Endothelial cell of umbilical vein (primary cell): ENCODE measurements at regions not wholly inside any gene's neighbourhood (a gene's known extent, or its start where the extent isn't known, plus 50 kb on each side); places are given as distances from the start of the nearest gene placed in this dataset.

Experiments used
- EZH2 ChIP-seq: IDR thresholded peaks from 2 replicates; pipeline ENCODE4 v1.6.1; 2012; ENCODE audit warnings: borderline replicate concordance, low read depth, mild to moderate bottlenecking, moderate library complexity, low read length, inconsistent platforms; ENCODE audit not compliant: severe bottlenecking
- FOS ChIP-seq: IDR thresholded peaks from 2 replicates; pipeline ENCODE4 v1.6.1; 2011; ENCODE audit warnings: mild to moderate bottlenecking, low read length, moderate library complexity, borderline replicate concordance; ENCODE audit not compliant: insufficient read depth
- GATA2 ChIP-seq: IDR thresholded peaks from 2 replicates; pipeline ENCODE4 v1.7.0; 2011; ENCODE audit warnings: low read depth, mild to moderate bottlenecking, moderate library complexity, mixed read lengths, low read length; ENCODE audit not compliant: insufficient read length, insufficient read depth
- JUN ChIP-seq: IDR thresholded peaks from 2 replicates; pipeline ENCODE4 v1.6.1; 2011; ENCODE audit warnings: borderline replicate concordance, low read depth; ENCODE audit not compliant: insufficient read length, insufficient read depth
- MYC ChIP-seq: IDR thresholded peaks from one replicate; pipeline ENCODE4 v1.6.1; 2011; ENCODE audit warnings: mild to moderate bottlenecking, low read depth, low read length
- POLR2A ChIP-seq: IDR thresholded peaks from 2 replicates; pipeline ENCODE4 v1.6.1; 2012; ENCODE audit warnings: low read depth, mild to moderate bottlenecking, control low read depth, low read length
- POLR2AphosphoS5 ChIP-seq: IDR thresholded peaks from 2 replicates; pipeline ENCODE4 v1.6.1; 2012; ENCODE audit warnings: low read depth, mild to moderate bottlenecking, control low read depth, low read length, moderate library complexity; ENCODE audit not compliant: insufficient read depth
- TF ChIP-seq, protein P1 (sequence below), 2 donors: IDR thresholded peaks; 1 replicate in 1 of 2; 2 replicates in 1 of 2; pipeline ENCODE4 v1.5.1; 2011; ENCODE audit warnings: low read length in 2 of 2, mild to moderate bottlenecking in 2 of 2, moderate library complexity in 2 of 2, control low read depth in 1 of 2, inconsistent platforms in 1 of 2, low read depth in 1 of 2; ENCODE audit not compliant: insufficient read depth in 1 of 2; ENCODE audit errors: extremely low read depth in 1 of 2
- TF ChIP-seq, protein P2 (sequence below): IDR thresholded peaks from 2 replicates; pipeline ENCODE4 v1.6.1; 2011; ENCODE audit not compliant: insufficient read depth, insufficient read length

DNA sequence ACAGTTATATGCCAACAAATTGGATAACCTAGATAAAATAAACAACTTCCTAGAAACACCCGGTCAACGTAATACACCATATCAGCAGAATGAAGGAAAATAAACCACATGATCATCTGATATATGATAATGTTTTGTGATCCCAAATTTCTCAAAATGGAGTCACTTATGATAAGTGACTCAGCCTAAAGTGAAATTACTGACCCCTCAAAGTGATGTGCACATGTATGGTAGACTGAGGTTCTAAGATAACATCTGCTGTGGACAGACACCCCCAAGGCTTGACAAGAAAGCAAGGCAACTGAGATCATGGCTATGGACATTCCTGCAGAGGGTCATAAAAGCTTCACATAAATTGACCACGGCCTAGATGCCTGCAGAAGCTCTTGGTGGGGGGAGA is 105.1 kb upstream of the DCN start:
- TF ChIP-seq EZH2 (no peak), JUN (no peak), POLR2A (no peak), POLR2AphosphoS5 (no peak), FOS (no peak), MYC (no peak), GATA2 (no peak)
- TF ChIP-seq, protein P1, sequence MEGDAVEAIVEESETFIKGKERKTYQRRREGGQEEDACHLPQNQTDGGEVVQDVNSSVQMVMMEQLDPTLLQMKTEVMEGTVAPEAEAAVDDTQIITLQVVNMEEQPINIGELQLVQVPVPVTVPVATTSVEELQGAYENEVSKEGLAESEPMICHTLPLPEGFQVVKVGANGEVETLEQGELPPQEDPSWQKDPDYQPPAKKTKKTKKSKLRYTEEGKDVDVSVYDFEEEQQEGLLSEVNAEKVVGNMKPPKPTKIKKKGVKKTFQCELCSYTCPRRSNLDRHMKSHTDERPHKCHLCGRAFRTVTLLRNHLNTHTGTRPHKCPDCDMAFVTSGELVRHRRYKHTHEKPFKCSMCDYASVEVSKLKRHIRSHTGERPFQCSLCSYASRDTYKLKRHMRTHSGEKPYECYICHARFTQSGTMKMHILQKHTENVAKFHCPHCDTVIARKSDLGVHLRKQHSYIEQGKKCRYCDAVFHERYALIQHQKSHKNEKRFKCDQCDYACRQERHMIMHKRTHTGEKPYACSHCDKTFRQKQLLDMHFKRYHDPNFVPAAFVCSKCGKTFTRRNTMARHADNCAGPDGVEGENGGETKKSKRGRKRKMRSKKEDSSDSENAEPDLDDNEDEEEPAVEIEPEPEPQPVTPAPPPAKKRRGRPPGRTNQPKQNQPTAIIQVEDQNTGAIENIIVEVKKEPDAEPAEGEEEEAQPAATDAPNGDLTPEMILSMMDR (IDR thresholded peaks at IDR 0.05; ENCODE audit: extremely low read depth in 1 of 2, insufficient read depth in 1 of 2, low read depth in 1 of 2, low read length in 2 of 2), result no peak
- TF ChIP-seq, protein P2, sequence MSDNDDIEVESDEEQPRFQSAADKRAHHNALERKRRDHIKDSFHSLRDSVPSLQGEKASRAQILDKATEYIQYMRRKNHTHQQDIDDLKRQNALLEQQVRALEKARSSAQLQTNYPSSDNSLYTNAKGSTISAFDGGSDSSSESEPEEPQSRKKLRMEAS, result no peak
